Panc1 (cell line): ENCODE measurements at regions not wholly inside any gene's neighbourhood (a gene's known extent, or its start where the extent isn't known, plus 50 kb on each side); places are given as distances from the start of the nearest gene placed in this dataset.

Experiments
- POLR2AphosphoS5 ChIP-seq: IDR thresholded peaks from 2 replicates; pipeline ENCODE4 v1.6.1; 2012; ENCODE audit warnings: mild to moderate bottlenecking, low read depth, low read length, moderate library complexity
- REST ChIP-seq, 2 experiments: IDR thresholded peaks; 2 replicates each; pipeline ENCODE4 v1.6.1; 2011 to 2012; ENCODE audit warnings: low read depth in 2 of 2, control low read depth in 1 of 2, low read length in 1 of 2, mild to moderate bottlenecking in 1 of 2, moderate library complexity in 1 of 2; ENCODE audit not compliant: insufficient read depth in 1 of 2
- SIN3A ChIP-seq: IDR thresholded peaks from 2 replicates; pipeline ENCODE4 v1.6.1; 2012; ENCODE audit warnings: low read depth, mild to moderate bottlenecking, low read length, moderate library complexity, borderline replicate concordance; ENCODE audit not compliant: insufficient read depth
- TCF7L2 ChIP-seq: IDR thresholded peaks from 2 replicates; pipeline ENCODE4 v1.6.1; 2011; ENCODE audit warnings: mild to moderate bottlenecking, low read depth, low read length, inconsistent platforms
- TF ChIP-seq, protein P1 (sequence below): fragments of 450-650 bp; IDR thresholded peaks from 2 replicates; pipeline ENCODE4 v1.5.1; 2017; ENCODE audit warnings: mild to moderate bottlenecking

- TF ChIP-seq TCF7L2 (no peak), SIN3A (no peak), POLR2AphosphoS5 (no peak), REST (IDR thresholded peaks at IDR 0.05; ENCODE audit: insufficient read depth in 1 of 2, low read depth in 2 of 2, low read length in 1 of 2) (no peak)
- TF ChIP-seq, protein P1, sequence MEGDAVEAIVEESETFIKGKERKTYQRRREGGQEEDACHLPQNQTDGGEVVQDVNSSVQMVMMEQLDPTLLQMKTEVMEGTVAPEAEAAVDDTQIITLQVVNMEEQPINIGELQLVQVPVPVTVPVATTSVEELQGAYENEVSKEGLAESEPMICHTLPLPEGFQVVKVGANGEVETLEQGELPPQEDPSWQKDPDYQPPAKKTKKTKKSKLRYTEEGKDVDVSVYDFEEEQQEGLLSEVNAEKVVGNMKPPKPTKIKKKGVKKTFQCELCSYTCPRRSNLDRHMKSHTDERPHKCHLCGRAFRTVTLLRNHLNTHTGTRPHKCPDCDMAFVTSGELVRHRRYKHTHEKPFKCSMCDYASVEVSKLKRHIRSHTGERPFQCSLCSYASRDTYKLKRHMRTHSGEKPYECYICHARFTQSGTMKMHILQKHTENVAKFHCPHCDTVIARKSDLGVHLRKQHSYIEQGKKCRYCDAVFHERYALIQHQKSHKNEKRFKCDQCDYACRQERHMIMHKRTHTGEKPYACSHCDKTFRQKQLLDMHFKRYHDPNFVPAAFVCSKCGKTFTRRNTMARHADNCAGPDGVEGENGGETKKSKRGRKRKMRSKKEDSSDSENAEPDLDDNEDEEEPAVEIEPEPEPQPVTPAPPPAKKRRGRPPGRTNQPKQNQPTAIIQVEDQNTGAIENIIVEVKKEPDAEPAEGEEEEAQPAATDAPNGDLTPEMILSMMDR = no peak
Observed at GRCh38 chr6:66184091-66184490, 477.1 kb upstream of the EYS start.
